Adrenal gland (tissue), 9 donors: ENCODE measurements at regions not wholly inside any gene's neighbourhood (a gene's known extent, or its start where the extent isn't known, plus 50 kb on each side); places are given as distances from the start of the nearest gene placed in this dataset.

Source experiments
- DNase-seq, 7 donors: peaks; one replicate each; pipeline ENCODE4 v3.0.0-alpha.2; 2019 to 2020
- H3K27ac ChIP-seq, 5 donors: fragments of 200-600 bp; sonication (generic) in 4 of 5; 1 replicate in 3 of 5; 2 replicates in 2 of 5; pipeline versions ENCODE4 v1.5.1 to v1.8.0; 2016 to 2020; ENCODE audit warnings: mild to moderate bottlenecking in 1 of 5
- H3K27me3 ChIP-seq: fragments of 200-600 bp; 2 replicates; pipeline ENCODE4 v1.8.0; 2021
- H3K36me3 ChIP-seq, 2 donors: fragments of 200-600 bp; replicated peaks in 1 of 2; 1 replicate in 1 of 2; 2 replicates in 1 of 2; pipeline versions ENCODE4 v1.5.1 to v1.8.0; 2018 to 2022
- H3K4me1 ChIP-seq, 2 donors: fragments of 200-600 bp; replicated peaks in 1 of 2; 1 replicate in 1 of 2; 2 replicates in 1 of 2; pipeline versions ENCODE4 v1.5.1 to v1.8.0; 2018 to 2021
- H3K4me3 ChIP-seq, 4 donors: fragments of 200-600 bp; sonication (generic) in 3 of 4; one replicate each; pipeline ENCODE4 v1.5.1; 2016 to 2018
- H3K9me3 ChIP-seq, 3 donors: fragments of 200-600 bp; sonication (generic) in 1 of 3; replicated peaks in 1 of 3; 1 replicate in 2 of 3; 2 replicates in 1 of 3; pipeline versions ENCODE4 v1.5.1 to v1.8.0; 2016 to 2021
- POLR2A ChIP-seq, 2 donors: fragments of 450-650 bp; IDR thresholded peaks; one replicate each; pipeline ENCODE4 v1.6.1; 2017; ENCODE audit warnings: antibody characterized with exemption in 2 of 2, mild to moderate bottlenecking in 2 of 2, moderate library complexity in 1 of 2
- WGBS, 4 donors: extraction: QIAGEN DNeasy Blood & Tissue Kit in 2 of 4; methylation state at CpG; one replicate each; pipeline versions ENCODE4 v1.1.5 to v1.1.7; 2013 to 2017; 5-methylcytosine and 5-hydroxymethylcytosine counted together
- intact Hi-C, 2 donors: fragments of 100-400 bp; cut with DNase I; formaldehyde crosslinking; loops; one replicate each; pipeline versions ENCODE4 v1.14.1 to v1.15.0; 2022 to 2023
- TF ChIP-seq, protein P1 (sequence below), 6 experiments: fragments of 450-650 bp in 4 of 6; fragments of 200-600 bp in 2 of 6; sonication (generic) in 1 of 6; IDR thresholded peaks; 1 replicate in 5 of 6; 2 replicates in 1 of 6; pipeline versions ENCODE4 v1.5.1 to v1.8.0; 2016 to 2021; ENCODE audit warnings: antibody characterized with exemption in 6 of 6, mild to moderate bottlenecking in 2 of 6, moderate library complexity in 1 of 6
- donor health status: healthy with polysubstance abuse.
- donor health status: Bipolar disorder and iron deficiency.
- donor health status: DM: yes; HTN: yes; CAD: no.
- donor health status: DM: no; HTN: no; CAD: no.
- donor health status: DM: no; HTN: no; CAD: no.

DNA sequence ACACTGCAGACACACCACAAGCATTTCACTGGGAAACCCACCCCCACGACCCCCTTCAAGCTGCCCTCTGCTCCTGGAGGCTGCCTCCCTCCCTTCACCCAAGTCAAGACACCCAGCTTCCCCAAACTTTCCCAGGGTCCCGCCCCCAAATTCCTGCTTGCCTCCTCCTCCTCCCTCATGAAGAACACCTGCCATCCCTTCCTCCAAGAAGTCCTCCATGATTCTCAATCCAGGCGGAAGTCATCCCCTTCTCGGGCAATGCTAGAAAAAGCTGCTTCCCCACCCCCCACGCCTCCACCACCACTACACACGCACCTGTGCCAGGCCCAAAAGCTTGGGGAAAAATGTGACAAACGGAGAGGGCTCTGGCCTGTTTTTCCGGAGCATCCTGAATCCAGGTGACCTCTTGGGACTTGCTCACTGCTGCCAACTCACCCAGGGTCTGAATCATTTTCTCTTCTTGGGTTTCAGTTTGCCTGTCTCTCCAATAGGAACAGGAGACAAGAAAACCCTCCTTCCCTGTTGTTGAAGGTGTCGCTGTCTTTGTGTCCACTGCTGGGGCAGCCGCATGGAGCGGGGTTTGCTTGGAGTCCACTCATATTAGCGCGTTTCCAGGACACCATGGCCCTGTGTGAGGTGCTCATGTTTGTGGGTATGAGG is 101.0 kb upstream of the CASZ1 start:
- Histone ChIP-seq H3K4me1 (no peaks in the 10 kb centered on the region), H3K27ac (no peak overlapping the region), H3K9me3 (no peaks in the 10 kb centered on the region), H3K27me3 (no peaks in the 10 kb centered on the region), H3K36me3 (no peaks in the 10 kb centered on the region), H3K4me3 (no peak overlapping the region)
- intact Hi-C loops, result no loop called here
- no peak for TF ChIP-seq POLR2A (IDR thresholded peaks at IDR 0.05)
- TF ChIP-seq, protein P1, sequence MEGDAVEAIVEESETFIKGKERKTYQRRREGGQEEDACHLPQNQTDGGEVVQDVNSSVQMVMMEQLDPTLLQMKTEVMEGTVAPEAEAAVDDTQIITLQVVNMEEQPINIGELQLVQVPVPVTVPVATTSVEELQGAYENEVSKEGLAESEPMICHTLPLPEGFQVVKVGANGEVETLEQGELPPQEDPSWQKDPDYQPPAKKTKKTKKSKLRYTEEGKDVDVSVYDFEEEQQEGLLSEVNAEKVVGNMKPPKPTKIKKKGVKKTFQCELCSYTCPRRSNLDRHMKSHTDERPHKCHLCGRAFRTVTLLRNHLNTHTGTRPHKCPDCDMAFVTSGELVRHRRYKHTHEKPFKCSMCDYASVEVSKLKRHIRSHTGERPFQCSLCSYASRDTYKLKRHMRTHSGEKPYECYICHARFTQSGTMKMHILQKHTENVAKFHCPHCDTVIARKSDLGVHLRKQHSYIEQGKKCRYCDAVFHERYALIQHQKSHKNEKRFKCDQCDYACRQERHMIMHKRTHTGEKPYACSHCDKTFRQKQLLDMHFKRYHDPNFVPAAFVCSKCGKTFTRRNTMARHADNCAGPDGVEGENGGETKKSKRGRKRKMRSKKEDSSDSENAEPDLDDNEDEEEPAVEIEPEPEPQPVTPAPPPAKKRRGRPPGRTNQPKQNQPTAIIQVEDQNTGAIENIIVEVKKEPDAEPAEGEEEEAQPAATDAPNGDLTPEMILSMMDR (IDR thresholded peaks at IDR 0.05), result no peak
- no peak for DNase-seq
- 79 to 90% (median 83%) methylated on average over 12 to 13 of the region's 13 CpGs for WGBS, 4 donors

DNA sequence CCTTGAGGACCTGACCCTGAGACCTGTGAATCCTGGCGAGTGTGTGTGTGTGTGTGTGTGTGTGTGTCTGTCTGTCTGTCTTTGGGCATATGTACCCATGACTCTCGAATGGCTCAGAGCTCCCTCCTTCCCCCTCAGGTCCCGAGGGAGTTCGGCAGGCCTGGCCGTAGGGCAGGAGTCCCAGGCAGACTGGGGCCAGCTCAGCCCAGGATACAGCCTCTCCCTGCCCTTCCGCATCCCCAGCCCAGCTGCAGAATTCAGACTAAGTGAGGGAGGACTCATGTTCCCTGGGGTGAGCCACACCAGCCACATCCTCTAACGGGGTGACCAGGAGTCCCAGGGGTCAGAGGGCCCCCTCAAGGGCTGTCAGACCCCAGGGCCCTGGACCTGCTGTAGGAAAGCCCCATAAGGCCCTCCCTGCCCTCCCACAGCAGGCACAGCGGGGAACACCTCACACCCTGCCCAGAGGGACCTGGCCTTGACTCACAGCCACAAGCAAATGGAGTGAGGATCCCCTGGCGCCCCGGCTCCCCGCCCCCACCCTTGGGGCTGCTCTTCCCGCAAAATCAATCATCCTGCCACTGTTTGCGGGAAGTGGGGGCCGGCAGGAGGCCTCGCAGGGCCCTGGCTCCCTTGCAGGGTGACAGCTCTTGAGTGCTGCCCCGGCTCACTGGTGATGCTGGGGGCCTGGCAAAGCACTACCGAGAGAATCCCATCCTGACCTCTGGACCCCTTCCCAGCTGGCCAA is 101.7 kb upstream of the CASZ1 start:
- Histone ChIP-seq H3K36me3 (no peaks in the 10 kb centered on the region), H3K9me3 (no peaks in the 10 kb centered on the region), H3K4me1 (no peaks in the 10 kb centered on the region), H3K4me3 (no peak overlapping the region), H3K27me3 (no peaks in the 10 kb centered on the region), H3K27ac (no peak overlapping the region)
- TF ChIP-seq POLR2A (IDR thresholded peaks at IDR 0.05), result no peak
- TF ChIP-seq, protein P1 (IDR thresholded peaks at IDR 0.05), result no peak
- DNase-seq, result no peak
- intact Hi-C loops, result no loop called here
- WGBS, 4 donors, result 26 to 61% (median 40%) methylated on average over 5 to 16 of the region's 17 CpGs

GRCh38 chr1:10898921-10899320 is 102.5 kb upstream of the CASZ1 start:
- 77 to 86% (median 84%) methylated on average over 8 to 9 of the region's 9 CpGs for WGBS, 4 donors
- DNase-seq, result no peak
- no peaks in the 10 kb centered on the region for H3K4me1 ChIP-seq
- TF ChIP-seq, protein P1 (IDR thresholded peaks at IDR 0.05), result no peak
- H3K36me3 ChIP-seq, result no peaks in the 10 kb centered on the region
- no peak overlapping the region for H3K4me3 ChIP-seq
- H3K9me3 ChIP-seq, result no peaks in the 10 kb centered on the region
- intact Hi-C loops, result no loop called here
- H3K27me3 ChIP-seq, result no peaks in the 10 kb centered on the region
- H3K27ac ChIP-seq, result no peak overlapping the region

GRCh38 chr1:10899490-10900250 is 103.2 kb upstream of the CASZ1 start:
- DNase-seq, result no peak
- 69 to 78% (median 75%) methylated on average over 11 to 18 of the region's 18 CpGs for WGBS, 4 donors
- Histone ChIP-seq H3K36me3 (no peaks in the 10 kb centered on the region), H3K4me1 (no peaks in the 10 kb centered on the region), H3K27me3 (no peaks in the 10 kb centered on the region), H3K27ac (no peak overlapping the region), H3K4me3 (no peak overlapping the region), H3K9me3 (no peaks in the 10 kb centered on the region)
- intact Hi-C loops, result no loop called here
- TF ChIP-seq POLR2A (IDR thresholded peaks at IDR 0.05), result no peak
- TF ChIP-seq, protein P1 (IDR thresholded peaks at IDR 0.05), result no peak
